ENCODE measurements at regions not wholly inside any gene's neighbourhood (a gene's known extent, or its start where the extent isn't known, plus 50 kb on each side); places are given as distances from the start of the nearest gene placed in this dataset.
"Not testable (repeated sequence)": the region's sequence is repeated elsewhere in the genome, so short reads cannot be mapped to it uniquely, and the experiment has no call there.

- TF ChIP-seq, protein P1, sequence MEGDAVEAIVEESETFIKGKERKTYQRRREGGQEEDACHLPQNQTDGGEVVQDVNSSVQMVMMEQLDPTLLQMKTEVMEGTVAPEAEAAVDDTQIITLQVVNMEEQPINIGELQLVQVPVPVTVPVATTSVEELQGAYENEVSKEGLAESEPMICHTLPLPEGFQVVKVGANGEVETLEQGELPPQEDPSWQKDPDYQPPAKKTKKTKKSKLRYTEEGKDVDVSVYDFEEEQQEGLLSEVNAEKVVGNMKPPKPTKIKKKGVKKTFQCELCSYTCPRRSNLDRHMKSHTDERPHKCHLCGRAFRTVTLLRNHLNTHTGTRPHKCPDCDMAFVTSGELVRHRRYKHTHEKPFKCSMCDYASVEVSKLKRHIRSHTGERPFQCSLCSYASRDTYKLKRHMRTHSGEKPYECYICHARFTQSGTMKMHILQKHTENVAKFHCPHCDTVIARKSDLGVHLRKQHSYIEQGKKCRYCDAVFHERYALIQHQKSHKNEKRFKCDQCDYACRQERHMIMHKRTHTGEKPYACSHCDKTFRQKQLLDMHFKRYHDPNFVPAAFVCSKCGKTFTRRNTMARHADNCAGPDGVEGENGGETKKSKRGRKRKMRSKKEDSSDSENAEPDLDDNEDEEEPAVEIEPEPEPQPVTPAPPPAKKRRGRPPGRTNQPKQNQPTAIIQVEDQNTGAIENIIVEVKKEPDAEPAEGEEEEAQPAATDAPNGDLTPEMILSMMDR (IDR thresholded peaks at IDR 0.05): not testable (repeated sequence)
- TF ChIP-seq POLR2A (IDR thresholded peaks at IDR 0.05): not testable (repeated sequence)
Measured at GRCh38 chr2:110026126-110026785, 89.4 kb downstream of the MALL start.

Data from thyroid gland (tissue), 4 donors.